ENCODE measurements at regions not wholly inside any gene's neighbourhood (a gene's known extent, or its start where the extent isn't known, plus 50 kb on each side); places are given as distances from the start of the nearest gene placed in this dataset.

- Mint-ChIP-seq H3K4me1 (ENCODE audit: low read depth) (no peaks in the 10 kb centered on the region), H3K9me3 (no peaks in the 10 kb centered on the region), H3K4me3 (no peak overlapping the region), H3K27ac (no peak overlapping the region), H3K36me3 (ENCODE audit: low read depth) (no peaks in the 10 kb centered on the region), H3K27me3 (ENCODE audit: insufficient read depth) (peaks cover 2% of the 10 kb centered on the region)
- no peak for DNase-seq (ENCODE audit: low spot score)
- intact Hi-C loops (cut with micrococcal nuclease) = no loop called here
These were observed 147.1 kb downstream of the BUB3 start for GRCh38 chr10:123301077-123301857.

GRCh38 chr10:123303581-123304337 is 149.6 kb downstream of the BUB3 start:
- Mint-ChIP-seq H3K4me1 (ENCODE audit: low read depth) (no peaks in the 10 kb centered on the region), H3K27ac (no peak overlapping the region), H3K36me3 (ENCODE audit: low read depth) (no peaks in the 10 kb centered on the region), H3K27me3 (ENCODE audit: insufficient read depth) (peaks cover 2% of the 10 kb centered on the region), H3K4me3 (no peak overlapping the region), H3K9me3 (no peaks in the 10 kb centered on the region)
- intact Hi-C loops (cut with micrococcal nuclease) = no loop called here
- no peak for DNase-seq (ENCODE audit: low spot score)

- Mint-ChIP-seq H3K4me3 (no peak overlapping the region), H3K4me1 (ENCODE audit: low read depth) (no peaks in the 10 kb centered on the region), H3K9me3 (no peaks in the 10 kb centered on the region), H3K36me3 (ENCODE audit: low read depth) (no peaks in the 10 kb centered on the region), H3K27me3 (ENCODE audit: insufficient read depth) (no peaks in the 10 kb centered on the region), H3K27ac (no peak overlapping the region)
- DNase-seq (ENCODE audit: low spot score) = no peak
- intact Hi-C loops (cut with micrococcal nuclease) = no loop called here
These were observed 151.5 kb downstream of the BUB3 start for GRCh38 chr10:123305671-123306070.

- H3K36me3 Mint-ChIP-seq (ENCODE audit: low read depth) = no peaks in the 10 kb centered on the region
- no peaks in the 10 kb centered on the region for H3K27me3 Mint-ChIP-seq (ENCODE audit: insufficient read depth)
- DNase-seq (ENCODE audit: low spot score) = no peak
- no peak overlapping the region for H3K27ac Mint-ChIP-seq
- H3K4me3 Mint-ChIP-seq = no peak overlapping the region
- intact Hi-C loops (cut with micrococcal nuclease) = no loop called here
- no peaks in the 10 kb centered on the region for H3K4me1 Mint-ChIP-seq (ENCODE audit: low read depth)
- no peaks in the 10 kb centered on the region for H3K9me3 Mint-ChIP-seq
These were observed 152.1 kb downstream of the BUB3 start for GRCh38 chr10:123306290-123306689.

GRCh38 chr10:123309731-123310130 is 155.5 kb downstream of the BUB3 start:
- intact Hi-C loops (cut with micrococcal nuclease) = no loop called here
- Mint-ChIP-seq H3K4me3 (no peak overlapping the region), H3K27me3 (ENCODE audit: insufficient read depth) (no peaks in the 10 kb centered on the region), H3K9me3 (no peaks in the 10 kb centered on the region), H3K4me1 (ENCODE audit: low read depth) (no peaks in the 10 kb centered on the region), H3K27ac (no peak overlapping the region), H3K36me3 (ENCODE audit: low read depth) (no peaks in the 10 kb centered on the region)
- DNase-seq (ENCODE audit: low spot score) = no peak

- Mint-ChIP-seq H3K4me3 (no peak overlapping the region), H3K27me3 (ENCODE audit: insufficient read depth) (peaks cover 2% of the 10 kb centered on the region), H3K4me1 (ENCODE audit: low read depth) (no peaks in the 10 kb centered on the region), H3K36me3 (ENCODE audit: low read depth) (no peaks in the 10 kb centered on the region), H3K27ac (no peak overlapping the region), H3K9me3 (no peaks in the 10 kb centered on the region)
- DNase-seq (ENCODE audit: low spot score) = no peak
- intact Hi-C loops (cut with micrococcal nuclease) = no loop called here
These were observed 162.6 kb downstream of the BUB3 start for GRCh38 chr10:123316776-123317175.

- Mint-ChIP-seq H3K36me3 (ENCODE audit: low read depth) (no peaks in the 10 kb centered on the region), H3K4me1 (ENCODE audit: low read depth) (no peaks in the 10 kb centered on the region), H3K4me3 (no peak overlapping the region), H3K9me3 (no peaks in the 10 kb centered on the region), H3K27ac (no peak overlapping the region), H3K27me3 (ENCODE audit: insufficient read depth) (peaks cover 2% of the 10 kb centered on the region)
- intact Hi-C loops (cut with micrococcal nuclease) = no loop called here
- DNase-seq (ENCODE audit: low spot score) = no peak
These were observed 164.3 kb downstream of the BUB3 start for GRCh38 chr10:123318516-123318915.

- Mint-ChIP-seq H3K27me3 (ENCODE audit: insufficient read depth) (peaks cover 2% of the 10 kb centered on the region), H3K4me1 (ENCODE audit: low read depth) (no peaks in the 10 kb centered on the region), H3K36me3 (ENCODE audit: low read depth) (no peaks in the 10 kb centered on the region), H3K27ac (no peak overlapping the region), H3K4me3 (no peak overlapping the region), H3K9me3 (no peaks in the 10 kb centered on the region)
- intact Hi-C loops (cut with micrococcal nuclease) = no loop called here
- no peak for DNase-seq (ENCODE audit: low spot score)
These were observed 165.9 kb downstream of the BUB3 start for GRCh38 chr10:123320091-123320490.

GRCh38 chr10:123323884-123324283 is 169.7 kb downstream of the BUB3 start:
- peaks cover 2% of the 10 kb centered on the region for H3K27me3 Mint-ChIP-seq (ENCODE audit: insufficient read depth)
- no peak overlapping the region for H3K27ac Mint-ChIP-seq
- no peaks in the 10 kb centered on the region for H3K9me3 Mint-ChIP-seq
- DNase-seq (ENCODE audit: low spot score) = no peak
- no peak overlapping the region for H3K4me3 Mint-ChIP-seq
- H3K4me1 Mint-ChIP-seq (ENCODE audit: low read depth) = no peaks in the 10 kb centered on the region
- H3K36me3 Mint-ChIP-seq (ENCODE audit: low read depth) = no peaks in the 10 kb centered on the region
- intact Hi-C loops (cut with micrococcal nuclease) = no loop called here

- no peaks in the 10 kb centered on the region for H3K4me1 Mint-ChIP-seq (ENCODE audit: low read depth)
- H3K4me3 Mint-ChIP-seq = no peak overlapping the region
- intact Hi-C loops (cut with micrococcal nuclease) = no loop called here
- DNase-seq (ENCODE audit: low spot score) = no peak
- no peak overlapping the region for H3K27ac Mint-ChIP-seq
- H3K27me3 Mint-ChIP-seq (ENCODE audit: insufficient read depth) = peaks cover 1% of the 10 kb centered on the region
- no peaks in the 10 kb centered on the region for H3K9me3 Mint-ChIP-seq
- no peaks in the 10 kb centered on the region for H3K36me3 Mint-ChIP-seq (ENCODE audit: low read depth)
These were observed 171.5 kb downstream of the BUB3 start for GRCh38 chr10:123325663-123326190.

GRCh38 chr10:123326674-123327073 is 172.5 kb downstream of the BUB3 start:
- Mint-ChIP-seq H3K27me3 (ENCODE audit: insufficient read depth) (no peaks in the 10 kb centered on the region), H3K27ac (no peak overlapping the region), H3K9me3 (no peaks in the 10 kb centered on the region), H3K4me1 (ENCODE audit: low read depth) (no peaks in the 10 kb centered on the region), H3K4me3 (no peak overlapping the region), H3K36me3 (ENCODE audit: low read depth) (no peaks in the 10 kb centered on the region)
- no peak for DNase-seq (ENCODE audit: low spot score)
- intact Hi-C loops (cut with micrococcal nuclease) = no loop called here

- no peaks in the 10 kb centered on the region for H3K27me3 Mint-ChIP-seq (ENCODE audit: insufficient read depth)
- no peaks in the 10 kb centered on the region for H3K4me1 Mint-ChIP-seq (ENCODE audit: low read depth)
- H3K27ac Mint-ChIP-seq = no peak overlapping the region
- no peaks in the 10 kb centered on the region for H3K9me3 Mint-ChIP-seq
- H3K4me3 Mint-ChIP-seq = no peak overlapping the region
- intact Hi-C loops (cut with micrococcal nuclease) = no loop called here
- DNase-seq (ENCODE audit: low spot score) = no peak
- H3K36me3 Mint-ChIP-seq (ENCODE audit: low read depth) = no peaks in the 10 kb centered on the region
These were observed 173.2 kb downstream of the BUB3 start for GRCh38 chr10:123327450-123327849.

GRCh38 chr10:123327896-123328295 is 173.7 kb downstream of the BUB3 start:
- Mint-ChIP-seq H3K9me3 (no peaks in the 10 kb centered on the region), H3K4me1 (ENCODE audit: low read depth) (no peaks in the 10 kb centered on the region), H3K27ac (no peak overlapping the region), H3K36me3 (ENCODE audit: low read depth) (no peaks in the 10 kb centered on the region), H3K4me3 (no peak overlapping the region), H3K27me3 (ENCODE audit: insufficient read depth) (no peaks in the 10 kb centered on the region)
- no peak for DNase-seq (ENCODE audit: low spot score)
- intact Hi-C loops (cut with micrococcal nuclease) = no loop called here
